ENCODE measurements at regions not wholly inside any gene's neighbourhood (a gene's known extent, or its start where the extent isn't known, plus 50 kb on each side); places are given as distances from the start of the nearest gene placed in this dataset.
"Not testable (repeated sequence)": the region's sequence is repeated elsewhere in the genome, so short reads cannot be mapped to it uniquely, and the experiment has no call there.

- DNase-seq = no peak
Observed at GRCh38 chr4:138891631-138892031, 124.0 kb upstream of the NOCT start.

- DNase-seq = no peak
Observed at GRCh38 chr4:138890891-138891570, 124.5 kb upstream of the NOCT start.

- DNase-seq = no peak
Observed at GRCh38 chr4:138889216-138889615, 126.4 kb upstream of the NOCT start.

- DNase-seq = no peak
Observed at GRCh38 chr4:138887741-138888140, 127.8 kb upstream of the NOCT start.

- no peak for DNase-seq
Observed at GRCh38 chr4:138887341-138887740, 128.2 kb upstream of the NOCT start.

- no peak for DNase-seq
Observed at GRCh38 chr4:138879757-138880156, 135.8 kb upstream of the NOCT start.

- DNase-seq = no peak
Observed at GRCh38 chr4:138875891-138876608, 139.5 kb upstream of the NOCT start.

GRCh38 chr4:138871555-138871875, 144.1 kb upstream of the NOCT start:
- DNase-seq = peak; percentile 38

- DNase-seq = peak; percentile 81
Observed at GRCh38 chr4:138870737-138871554, 144.6 kb upstream of the NOCT start.

GRCh38 chr4:138869631-138870030, 145.9 kb upstream of the NOCT start:
- DNase-seq = no peak

GRCh38 chr4:138869165-138869564, 146.4 kb upstream of the NOCT start:
- no peak for DNase-seq

GRCh38 chr4:138868562-138868961, 147.0 kb upstream of the NOCT start:
- DNase-seq = no peak

- DNase-seq = no peak
Observed at GRCh38 chr4:138867404-138867803, 148.2 kb upstream of the NOCT start.

GRCh38 chr4:138866314-138866713, 149.3 kb upstream of the NOCT start:
- DNase-seq = no peak

- no peak for DNase-seq
Observed at GRCh38 chr4:138865765-138866164, 149.8 kb upstream of the NOCT start.

- no peak for DNase-seq
Observed at GRCh38 chr4:138864961-138865720, 150.4 kb upstream of the NOCT start.

GRCh38 chr4:138863160-138863559, 152.4 kb upstream of the NOCT start:
- DNase-seq = no peak

- no peak for DNase-seq
Observed at GRCh38 chr4:138861135-138861534, 154.4 kb upstream of the NOCT start.

GRCh38 chr4:138860357-138860756, 155.2 kb upstream of the NOCT start:
- DNase-seq = not testable (repeated sequence)

GRCh38 chr4:138859254-138859653, 156.3 kb upstream of the NOCT start:
- no peak for DNase-seq

GRCh38 chr4:138858419-138858818, 157.2 kb upstream of the NOCT start:
- no peak for DNase-seq

- no peak for DNase-seq
Observed at GRCh38 chr4:138857416-138857815, 158.2 kb upstream of the NOCT start.

- DNase-seq = peak; percentile 37
Observed at GRCh38 chr4:138852681-138853080, 162.9 kb upstream of the NOCT start.

Data from NCI-H1694 treated with DMSO at 0.1 percent for 48 hours (cell line).